GM12875 (cell line): ENCODE measurements at regions not wholly inside any gene's neighbourhood (a gene's known extent, or its start where the extent isn't known, plus 50 kb on each side); places are given as distances from the start of the nearest gene placed in this dataset.

Experiments
- H3K4me3 ChIP-seq: one replicate; pipeline ENCODE4 v1.5.1; 2011; ENCODE audit warnings: low read depth, low read length, control low read depth
- CTCF ChIP-seq: IDR thresholded peaks from 2 replicates; pipeline ENCODE4 v1.5.1; 2011; ENCODE audit warnings: low read depth, mild to moderate bottlenecking, control low read depth, inconsistent platforms, low read length, moderate library complexity, borderline replicate concordance; ENCODE audit not compliant: insufficient read depth

GRCh38 chr16:5349101-5349500 is 251.5 kb upstream of the EEF2KMT start:
- no peak for TF ChIP-seq CTCF
- no peak overlapping the region for H3K4me3 ChIP-seq

GRCh38 chr16:5347561-5347960 is 250.0 kb upstream of the EEF2KMT start:
- no peak for TF ChIP-seq CTCF
- H3K4me3 ChIP-seq = no peak overlapping the region

- no peak for TF ChIP-seq CTCF
- H3K4me3 ChIP-seq = no peak overlapping the region
Observed at GRCh38 chr16:5336941-5337340, 239.3 kb upstream of the EEF2KMT start.

GRCh38 chr16:5333991-5334390 is 236.4 kb upstream of the EEF2KMT start:
- TF ChIP-seq CTCF = no peak
- H3K4me3 ChIP-seq = no peak overlapping the region

- TF ChIP-seq CTCF = no peak
- no peak overlapping the region for H3K4me3 ChIP-seq
Observed at GRCh38 chr16:5333126-5333525, 235.5 kb upstream of the EEF2KMT start.

GRCh38 chr16:5330058-5330457 is 232.5 kb upstream of the EEF2KMT start:
- no peak overlapping the region for H3K4me3 ChIP-seq

GRCh38 chr16:5328546-5328945 is 231.0 kb upstream of the EEF2KMT start:
- TF ChIP-seq CTCF = no peak
- H3K4me3 ChIP-seq = no peak overlapping the region

More at GRCh38 chr16:5330058-5330457, 232.5 kb upstream of the EEF2KMT start:
- no peak for TF ChIP-seq CTCF
